EL (cell line): ENCODE measurements at regions not wholly inside any gene's neighbourhood (a gene's known extent, or its start where the extent isn't known, plus 50 kb on each side); places are given as distances from the start of the nearest gene placed in this dataset.
A peak's percentile ranks its signal among the peaks of the same experiment; 100 is the strongest.

ENCODE experiments used
- DNase-seq: peaks from one replicate; pipeline ENCODE4 v3.0.0-alpha.2; 2016

GRCh38 chr2:188720811-188721605 is 253.2 kb upstream of the COL3A1 start:
- no peak for DNase-seq

- no peak for DNase-seq
These were observed 252.4 kb upstream of the COL3A1 start for GRCh38 chr2:188721784-188722183.

GRCh38 chr2:188725746-188726360 is 248.3 kb upstream of the COL3A1 start:
- DNase-seq, result peak; percentile 74

GRCh38 chr2:188726626-188727247 is 247.4 kb upstream of the COL3A1 start:
- no peak for DNase-seq

- DNase-seq, result no peak
These were observed 246.3 kb upstream of the COL3A1 start for GRCh38 chr2:188727846-188728245.

- peak; percentile 12 for DNase-seq
These were observed 239.5 kb upstream of the COL3A1 start for GRCh38 chr2:188734691-188735090.

GRCh38 chr2:188746727-188747126 is 227.4 kb upstream of the COL3A1 start:
- DNase-seq, result peak; percentile 30

GRCh38 chr2:188751816-188752215 is 222.4 kb upstream of the COL3A1 start:
- no peak for DNase-seq

GRCh38 chr2:188752311-188752710 is 221.9 kb upstream of the COL3A1 start:
- DNase-seq, result no peak

- no peak for DNase-seq
These were observed 212.0 kb upstream of the COL3A1 start for GRCh38 chr2:188762151-188762550.

GRCh38 chr2:188765522-188766470 is 208.4 kb upstream of the COL3A1 start:
- peak; percentile 60 for DNase-seq

GRCh38 chr2:188766471-188766856 is 207.7 kb upstream of the COL3A1 start:
- DNase-seq, result peak; percentile 15

GRCh38 chr2:188767176-188767575 is 207.0 kb upstream of the COL3A1 start:
- no peak for DNase-seq

GRCh38 chr2:188770296-188770695 is 203.9 kb upstream of the COL3A1 start:
- DNase-seq, result no peak

GRCh38 chr2:188773075-188773474 is 201.1 kb upstream of the COL3A1 start:
- DNase-seq, result no peak

GRCh38 chr2:188776634-188777033 is 197.5 kb upstream of the COL3A1 start:
- peak; percentile 89 for DNase-seq

- no peak for DNase-seq
These were observed 189.9 kb upstream of the COL3A1 start for GRCh38 chr2:188784269-188784762.

GRCh38 chr2:188785061-188785460 is 189.1 kb upstream of the COL3A1 start:
- no peak for DNase-seq

GRCh38 chr2:188785490-188785889 is 188.7 kb upstream of the COL3A1 start:
- no peak for DNase-seq

- DNase-seq, result peak; percentile 80
These were observed 187.8 kb upstream of the COL3A1 start for GRCh38 chr2:188786368-188786841.

GRCh38 chr2:188787021-188787657 is 187.0 kb upstream of the COL3A1 start:
- DNase-seq, result peak; percentile 87

- peak; percentile 21 for DNase-seq
These were observed 186.4 kb upstream of the COL3A1 start for GRCh38 chr2:188787658-188788240.
